H1 (cell line): ENCODE measurements at regions not wholly inside any gene's neighbourhood (a gene's known extent, or its start where the extent isn't known, plus 50 kb on each side); places are given as distances from the start of the nearest gene placed in this dataset.

Experiments used
- BACH1 ChIP-seq: IDR thresholded peaks from 2 replicates; pipeline ENCODE4 v1.6.1; 2012; ENCODE audit warnings: low read length, improper control_type of control experiment
- POLR2AphosphoS5 ChIP-seq: IDR thresholded peaks from 2 replicates; pipeline ENCODE4 v1.6.1; 2011; ENCODE audit warnings: low read depth, low read length
- TF ChIP-seq, protein P1 (sequence below): fragments of 300-600 bp; sonication (generic); IDR thresholded peaks from 2 replicates; pipeline ENCODE4 v1.7.1; 2012; ENCODE audit warnings: low read length, moderate library complexity, mild to moderate bottlenecking, inconsistent platforms; ENCODE audit not compliant: insufficient replicate concordance

DNA sequence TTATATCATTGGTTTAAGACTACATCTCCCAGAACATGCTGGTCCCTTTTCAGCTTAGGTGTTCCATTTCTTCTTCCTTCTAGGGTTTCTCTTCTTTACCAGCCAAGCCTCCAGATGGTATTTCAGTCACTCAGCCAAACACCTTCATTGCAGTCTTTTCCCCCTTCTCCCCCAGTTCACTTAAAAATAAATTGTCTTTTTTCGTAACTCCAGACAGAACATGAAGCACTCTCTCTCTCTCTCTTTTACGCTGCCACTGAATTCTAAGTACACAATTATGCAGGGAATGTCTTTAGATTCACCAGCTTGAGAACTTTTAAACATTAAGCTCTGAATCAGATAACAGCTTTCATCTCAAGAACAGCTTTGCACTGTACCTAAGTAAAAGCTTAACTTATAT is 419.7 kb upstream of the BRINP1 start (continued):
- TF ChIP-seq, protein P1, sequence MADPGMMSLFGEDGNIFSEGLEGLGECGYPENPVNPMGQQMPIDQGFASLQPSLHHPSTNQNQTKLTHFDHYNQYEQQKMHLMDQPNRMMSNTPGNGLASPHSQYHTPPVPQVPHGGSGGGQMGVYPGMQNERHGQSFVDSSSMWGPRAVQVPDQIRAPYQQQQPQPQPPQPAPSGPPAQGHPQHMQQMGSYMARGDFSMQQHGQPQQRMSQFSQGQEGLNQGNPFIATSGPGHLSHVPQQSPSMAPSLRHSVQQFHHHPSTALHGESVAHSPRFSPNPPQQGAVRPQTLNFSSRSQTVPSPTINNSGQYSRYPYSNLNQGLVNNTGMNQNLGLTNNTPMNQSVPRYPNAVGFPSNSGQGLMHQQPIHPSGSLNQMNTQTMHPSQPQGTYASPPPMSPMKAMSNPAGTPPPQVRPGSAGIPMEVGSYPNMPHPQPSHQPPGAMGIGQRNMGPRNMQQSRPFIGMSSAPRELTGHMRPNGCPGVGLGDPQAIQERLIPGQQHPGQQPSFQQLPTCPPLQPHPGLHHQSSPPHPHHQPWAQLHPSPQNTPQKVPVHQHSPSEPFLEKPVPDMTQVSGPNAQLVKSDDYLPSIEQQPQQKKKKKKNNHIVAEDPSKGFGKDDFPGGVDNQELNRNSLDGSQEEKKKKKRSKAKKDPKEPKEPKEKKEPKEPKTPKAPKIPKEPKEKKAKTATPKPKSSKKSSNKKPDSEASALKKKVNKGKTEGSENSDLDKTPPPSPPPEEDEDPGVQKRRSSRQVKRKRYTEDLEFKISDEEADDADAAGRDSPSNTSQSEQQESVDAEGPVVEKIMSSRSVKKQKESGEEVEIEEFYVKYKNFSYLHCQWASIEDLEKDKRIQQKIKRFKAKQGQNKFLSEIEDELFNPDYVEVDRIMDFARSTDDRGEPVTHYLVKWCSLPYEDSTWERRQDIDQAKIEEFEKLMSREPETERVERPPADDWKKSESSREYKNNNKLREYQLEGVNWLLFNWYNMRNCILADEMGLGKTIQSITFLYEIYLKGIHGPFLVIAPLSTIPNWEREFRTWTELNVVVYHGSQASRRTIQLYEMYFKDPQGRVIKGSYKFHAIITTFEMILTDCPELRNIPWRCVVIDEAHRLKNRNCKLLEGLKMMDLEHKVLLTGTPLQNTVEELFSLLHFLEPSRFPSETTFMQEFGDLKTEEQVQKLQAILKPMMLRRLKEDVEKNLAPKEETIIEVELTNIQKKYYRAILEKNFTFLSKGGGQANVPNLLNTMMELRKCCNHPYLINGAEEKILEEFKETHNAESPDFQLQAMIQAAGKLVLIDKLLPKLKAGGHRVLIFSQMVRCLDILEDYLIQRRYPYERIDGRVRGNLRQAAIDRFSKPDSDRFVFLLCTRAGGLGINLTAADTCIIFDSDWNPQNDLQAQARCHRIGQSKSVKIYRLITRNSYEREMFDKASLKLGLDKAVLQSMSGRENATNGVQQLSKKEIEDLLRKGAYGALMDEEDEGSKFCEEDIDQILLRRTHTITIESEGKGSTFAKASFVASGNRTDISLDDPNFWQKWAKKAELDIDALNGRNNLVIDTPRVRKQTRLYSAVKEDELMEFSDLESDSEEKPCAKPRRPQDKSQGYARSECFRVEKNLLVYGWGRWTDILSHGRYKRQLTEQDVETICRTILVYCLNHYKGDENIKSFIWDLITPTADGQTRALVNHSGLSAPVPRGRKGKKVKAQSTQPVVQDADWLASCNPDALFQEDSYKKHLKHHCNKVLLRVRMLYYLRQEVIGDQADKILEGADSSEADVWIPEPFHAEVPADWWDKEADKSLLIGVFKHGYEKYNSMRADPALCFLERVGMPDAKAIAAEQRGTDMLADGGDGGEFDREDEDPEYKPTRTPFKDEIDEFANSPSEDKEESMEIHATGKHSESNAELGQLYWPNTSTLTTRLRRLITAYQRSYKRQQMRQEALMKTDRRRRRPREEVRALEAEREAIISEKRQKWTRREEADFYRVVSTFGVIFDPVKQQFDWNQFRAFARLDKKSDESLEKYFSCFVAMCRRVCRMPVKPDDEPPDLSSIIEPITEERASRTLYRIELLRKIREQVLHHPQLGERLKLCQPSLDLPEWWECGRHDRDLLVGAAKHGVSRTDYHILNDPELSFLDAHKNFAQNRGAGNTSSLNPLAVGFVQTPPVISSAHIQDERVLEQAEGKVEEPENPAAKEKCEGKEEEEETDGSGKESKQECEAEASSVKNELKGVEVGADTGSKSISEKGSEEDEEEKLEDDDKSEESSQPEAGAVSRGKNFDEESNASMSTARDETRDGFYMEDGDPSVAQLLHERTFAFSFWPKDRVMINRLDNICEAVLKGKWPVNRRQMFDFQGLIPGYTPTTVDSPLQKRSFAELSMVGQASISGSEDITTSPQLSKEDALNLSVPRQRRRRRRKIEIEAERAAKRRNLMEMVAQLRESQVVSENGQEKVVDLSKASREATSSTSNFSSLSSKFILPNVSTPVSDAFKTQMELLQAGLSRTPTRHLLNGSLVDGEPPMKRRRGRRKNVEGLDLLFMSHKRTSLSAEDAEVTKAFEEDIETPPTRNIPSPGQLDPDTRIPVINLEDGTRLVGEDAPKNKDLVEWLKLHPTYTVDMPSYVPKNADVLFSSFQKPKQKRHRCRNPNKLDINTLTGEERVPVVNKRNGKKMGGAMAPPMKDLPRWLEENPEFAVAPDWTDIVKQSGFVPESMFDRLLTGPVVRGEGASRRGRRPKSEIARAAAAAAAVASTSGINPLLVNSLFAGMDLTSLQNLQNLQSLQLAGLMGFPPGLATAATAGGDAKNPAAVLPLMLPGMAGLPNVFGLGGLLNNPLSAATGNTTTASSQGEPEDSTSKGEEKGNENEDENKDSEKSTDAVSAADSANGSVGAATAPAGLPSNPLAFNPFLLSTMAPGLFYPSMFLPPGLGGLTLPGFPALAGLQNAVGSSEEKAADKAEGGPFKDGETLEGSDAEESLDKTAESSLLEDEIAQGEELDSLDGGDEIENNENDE: no peak
- TF ChIP-seq POLR2AphosphoS5 (no peak), BACH1 (no peak)
